ENCODE measurements at regions not wholly inside any gene's neighbourhood (a gene's known extent, or its start where the extent isn't known, plus 50 kb on each side); places are given as distances from the start of the nearest gene placed in this dataset.

GRCh38 chr6:87757792-87758191, 55.8 kb upstream of the AKIRIN2 start:
- H2AK5ac ChIP-seq (ENCODE audit: insufficient read length, low read length), result no peak overlapping the region
- H3K9ac ChIP-seq (ENCODE audit: extremely low read depth, insufficient read length, low read length), result no peak overlapping the region

More at GRCh38 chr6:87757792-87758191, 55.8 kb upstream of the AKIRIN2 start:
- no peaks in the 10 kb centered on the region for H3K23me2 ChIP-seq (ENCODE audit: insufficient read length, low read depth, low read length, poor library complexity, severe bottlenecking)
- no peaks in the 10 kb centered on the region for H3K79me1 ChIP-seq (ENCODE audit: insufficient read depth, low read depth, low read length, poor library complexity, severe bottlenecking)
- TF ChIP-seq, protein P1, sequence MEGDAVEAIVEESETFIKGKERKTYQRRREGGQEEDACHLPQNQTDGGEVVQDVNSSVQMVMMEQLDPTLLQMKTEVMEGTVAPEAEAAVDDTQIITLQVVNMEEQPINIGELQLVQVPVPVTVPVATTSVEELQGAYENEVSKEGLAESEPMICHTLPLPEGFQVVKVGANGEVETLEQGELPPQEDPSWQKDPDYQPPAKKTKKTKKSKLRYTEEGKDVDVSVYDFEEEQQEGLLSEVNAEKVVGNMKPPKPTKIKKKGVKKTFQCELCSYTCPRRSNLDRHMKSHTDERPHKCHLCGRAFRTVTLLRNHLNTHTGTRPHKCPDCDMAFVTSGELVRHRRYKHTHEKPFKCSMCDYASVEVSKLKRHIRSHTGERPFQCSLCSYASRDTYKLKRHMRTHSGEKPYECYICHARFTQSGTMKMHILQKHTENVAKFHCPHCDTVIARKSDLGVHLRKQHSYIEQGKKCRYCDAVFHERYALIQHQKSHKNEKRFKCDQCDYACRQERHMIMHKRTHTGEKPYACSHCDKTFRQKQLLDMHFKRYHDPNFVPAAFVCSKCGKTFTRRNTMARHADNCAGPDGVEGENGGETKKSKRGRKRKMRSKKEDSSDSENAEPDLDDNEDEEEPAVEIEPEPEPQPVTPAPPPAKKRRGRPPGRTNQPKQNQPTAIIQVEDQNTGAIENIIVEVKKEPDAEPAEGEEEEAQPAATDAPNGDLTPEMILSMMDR (conservative IDR thresholded peaks at IDR 0.05), result no peak
- no peak overlapping the region; a peak in 1 of 5 replicates for H3K4me3 Mint-ChIP-seq
- H3K27me3 Mint-ChIP-seq (ENCODE audit: low read depth), result no peaks in the 10 kb centered on the region
- H3K14ac ChIP-seq (ENCODE audit: insufficient read depth, low read length), result no peak overlapping the region
- no peaks in the 10 kb centered on the region for H3K36me3 Mint-ChIP-seq (ENCODE audit: insufficient read depth in 1 of 3, low read depth in 3 of 3)
- H2AFZ ChIP-seq (ENCODE audit: low read length), result no peak overlapping the region
- no peak overlapping the region for H3K18ac ChIP-seq (ENCODE audit: insufficient read length, low read depth, low read length)
- H2BK15ac ChIP-seq (ENCODE audit: low read depth, low read length), result no peak overlapping the region
- H3K27me3 ChIP-seq (ENCODE audit: insufficient read depth, low read length), result no peaks in the 10 kb centered on the region
- no peak overlapping the region for H2BK120ac ChIP-seq (ENCODE audit: low read depth, low read length, poor library complexity, severe bottlenecking)
- no peak overlapping the region for H3T11ph ChIP-seq (ENCODE audit: low read length)
- no peak overlapping the region for H4K8ac ChIP-seq (replicated peaks; ENCODE audit: insufficient read length, low read depth, low read length)
- H4K20me1 ChIP-seq (ENCODE audit: control insufficient read depth, insufficient read depth, insufficient read length), result no peaks in the 10 kb centered on the region
- no peaks in the 10 kb centered on the region for H3K79me2 ChIP-seq (ENCODE audit: insufficient read depth, low read length)
- no peaks in the 10 kb centered on the region; the same call in 1 of the 2 replicates for H3K4me1 ChIP-seq (ENCODE audit: insufficient read depth, low read length)
- H2BK5ac ChIP-seq (ENCODE audit: insufficient read length, low read length), result no peak overlapping the region
- H2BK12ac ChIP-seq (ENCODE audit: insufficient read length, low read depth, low read length), result no peak overlapping the region
- H3K23ac ChIP-seq (ENCODE audit: insufficient read length, low read depth, low read length), result no peak overlapping the region
- no peak for DNase-seq
- H3K4ac ChIP-seq (ENCODE audit: low read depth, low read length), result no peak overlapping the region
- no CpG with 5 or more reads among the region's 3 CpGs for WGBS (ENCODE audit: extremely low coverage, insufficient read length, low lambda C conversion rate)
- H2BK20ac ChIP-seq (ENCODE audit: low read depth, low read length, poor library complexity, severe bottlenecking), result no peak overlapping the region
- H3K27ac ChIP-seq (ENCODE audit: insufficient read length, low read depth, low read length), result no peak overlapping the region
- no peak overlapping the region for H3K56ac ChIP-seq (ENCODE audit: insufficient read length, low read depth, low read length)
- H4K5ac ChIP-seq (ENCODE audit: insufficient read length, low read depth, low read length), result no peak overlapping the region
- H3K9me3 ChIP-seq (ENCODE audit: control insufficient read depth, low read depth, low read length), result no peaks in the 10 kb centered on the region
- H3K4me1 Mint-ChIP-seq, result peaks cover 12 to 16% of the 10 kb centered on the region in 2 experiments
- no peak overlapping the region for H3K27ac Mint-ChIP-seq
- no peak overlapping the region for H3K4me2 ChIP-seq (ENCODE audit: insufficient read depth, insufficient read length, low read length)
- no peak overlapping the region for H4K91ac ChIP-seq (ENCODE audit: insufficient read length, low read depth, low read length)
- H3K9me3 Mint-ChIP-seq, result peaks cover 0 to under 1% of the 10 kb centered on the region in 2 experiments; a peak in 2 of 5 replicates
